ENCODE measurements at regions not wholly inside any gene's neighbourhood (a gene's known extent, or its start where the extent isn't known, plus 50 kb on each side); places are given as distances from the start of the nearest gene placed in this dataset.

DNA sequence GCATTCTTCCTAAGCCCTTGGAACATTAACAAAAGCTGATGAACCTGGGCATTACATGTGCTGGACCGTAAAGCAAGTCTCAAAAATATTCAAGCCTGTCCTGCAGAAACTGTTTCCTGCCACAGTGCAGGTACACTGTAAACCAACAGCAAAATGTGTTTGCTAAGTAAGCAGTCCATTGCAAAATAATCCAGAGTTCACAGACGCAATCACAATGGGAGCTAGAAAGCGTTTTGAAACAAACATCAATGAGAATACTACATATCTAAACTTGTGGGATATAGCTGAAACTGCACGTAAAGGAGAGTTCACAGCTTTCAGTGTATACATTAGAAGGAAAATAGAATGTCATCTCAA is 61.6 kb downstream of the RGS12 start:
- Histone ChIP-seq H3K4me3 (replicated peaks in 1 of 3; ENCODE audit: insufficient read depth in 1 of 3, low read depth in 1 of 3, low read length in 3 of 3) (no peak overlapping the region), H3K9me3 (replicated peaks; ENCODE audit: control insufficient read depth, insufficient read depth, low read length) (no peaks in the 10 kb centered on the region), H3K4me2 (ENCODE audit: insufficient read depth, low read length) (peak overlapping the region; percentile 45), H4K20me1 (replicated peaks; ENCODE audit: control insufficient read depth, extremely low read depth, insufficient read depth, low read length) (no peaks in the 10 kb centered on the region), H2AFZ (ENCODE audit: low read depth, low read length) (no peak overlapping the region), H3K27me3 (ENCODE audit: control insufficient read depth in 2 of 2, insufficient read depth in 2 of 2, low read length in 2 of 2) (no peaks in the 10 kb centered on the region), H3K36me3 (ENCODE audit: control insufficient read depth in 2 of 2, extremely low read depth in 1 of 2, insufficient read depth in 2 of 2, low read length in 2 of 2) (no peaks in the 10 kb centered on the region), H3K9me1 (replicated peaks; ENCODE audit: control insufficient read depth, extremely low read depth, insufficient read depth, low read length) (no peaks in the 10 kb centered on the region), H3K9ac (replicated peaks; ENCODE audit: extremely low read depth, insufficient read depth, low read length) (no peak overlapping the region), H3K79me2 (ENCODE audit: control insufficient read depth, insufficient read depth, low read length) (peaks cover 17% of the 10 kb centered on the region), H3K27ac (ENCODE audit: insufficient read depth, low read depth, low read length) (no peak overlapping the region), H3K4me1 (ENCODE audit: control insufficient read depth, extremely low read depth, insufficient read depth, low read length) (peaks cover 24% of the 10 kb centered on the region)
- peak; percentile 8 for FAIRE-seq
- no TSS peak for BruUV-seq (replicated peaks)
- TF ChIP-seq POLR2AphosphoS5 (IDR thresholded peaks at IDR 0.05; ENCODE audit: insufficient read depth, low read depth, low read length) (no peak), EZH2 (IDR thresholded peaks at IDR 0.05; ENCODE audit: borderline replicate concordance, low read depth, low read length, severe bottlenecking) (no peak), FOS (IDR thresholded peaks at IDR 0.05; ENCODE audit: borderline replicate concordance, insufficient read depth, low read length) (no peak), MYC (IDR thresholded peaks at IDR 0.05; ENCODE audit: low read depth, low read length) (no peak), GATA2 (IDR thresholded peaks at IDR 0.05; ENCODE audit: insufficient read depth, insufficient read length, low read depth, low read length) (no peak)
- TF ChIP-seq, protein P1, sequence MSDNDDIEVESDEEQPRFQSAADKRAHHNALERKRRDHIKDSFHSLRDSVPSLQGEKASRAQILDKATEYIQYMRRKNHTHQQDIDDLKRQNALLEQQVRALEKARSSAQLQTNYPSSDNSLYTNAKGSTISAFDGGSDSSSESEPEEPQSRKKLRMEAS (IDR thresholded peaks at IDR 0.05; ENCODE audit: insufficient read depth, insufficient read length), result no peak
- TF ChIP-seq, protein P2, sequence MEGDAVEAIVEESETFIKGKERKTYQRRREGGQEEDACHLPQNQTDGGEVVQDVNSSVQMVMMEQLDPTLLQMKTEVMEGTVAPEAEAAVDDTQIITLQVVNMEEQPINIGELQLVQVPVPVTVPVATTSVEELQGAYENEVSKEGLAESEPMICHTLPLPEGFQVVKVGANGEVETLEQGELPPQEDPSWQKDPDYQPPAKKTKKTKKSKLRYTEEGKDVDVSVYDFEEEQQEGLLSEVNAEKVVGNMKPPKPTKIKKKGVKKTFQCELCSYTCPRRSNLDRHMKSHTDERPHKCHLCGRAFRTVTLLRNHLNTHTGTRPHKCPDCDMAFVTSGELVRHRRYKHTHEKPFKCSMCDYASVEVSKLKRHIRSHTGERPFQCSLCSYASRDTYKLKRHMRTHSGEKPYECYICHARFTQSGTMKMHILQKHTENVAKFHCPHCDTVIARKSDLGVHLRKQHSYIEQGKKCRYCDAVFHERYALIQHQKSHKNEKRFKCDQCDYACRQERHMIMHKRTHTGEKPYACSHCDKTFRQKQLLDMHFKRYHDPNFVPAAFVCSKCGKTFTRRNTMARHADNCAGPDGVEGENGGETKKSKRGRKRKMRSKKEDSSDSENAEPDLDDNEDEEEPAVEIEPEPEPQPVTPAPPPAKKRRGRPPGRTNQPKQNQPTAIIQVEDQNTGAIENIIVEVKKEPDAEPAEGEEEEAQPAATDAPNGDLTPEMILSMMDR (IDR thresholded peaks at IDR 0.05; ENCODE audit: extremely low read depth in 1 of 2, insufficient read depth in 1 of 2, low read depth in 1 of 2, low read length in 2 of 2), result no peak
- DNase-seq (ENCODE audit: low read depth, low spot score), result no peak
- dilution Hi-C loops (cut with MboI; ENCODE audit: extremely low pct_ligation_motif_present, low sequenced_read_pairs) (no loop called here), intact Hi-C loops (cut with micrococcal nuclease) (loop anchor here (2.0 kb wide), 1 partner anchor 16 kb away; no protein-coding TSS in a partner anchor)
- ChIA-PET CTCF (interaction anchor here (0.9 to 5.5 kb wide), 11 partner anchors 9 to 55 kb away, joined by 3 to 48 read pairs (median 4); no protein-coding TSS in a partner anchor), POLR2A (no interaction called here)
